GM12892 (cell line): ENCODE measurements at regions not wholly inside any gene's neighbourhood (a gene's known extent, or its start where the extent isn't known, plus 50 kb on each side); places are given as distances from the start of the nearest gene placed in this dataset.

Experiments used
- DNase-seq: peaks from one replicate; pipeline ENCODE4 v3.0.0; 2011; ENCODE audit not compliant: insufficient read length
- FAIRE-seq: peaks from 2 replicates; lab custom pipeline; 2011; peaks lifted over from hg19 to GRCh38; lab: Jason Lieb, UNC
- POLR2A ChIP-seq: IDR thresholded peaks from 2 replicates; pipeline ENCODE4 v1.6.1; 2011; ENCODE audit warnings: low read depth, low read length, control low read depth
- POLR2AphosphoS5 ChIP-seq: IDR thresholded peaks from 2 replicates; pipeline ENCODE4 v1.6.1; 2011; ENCODE audit warnings: low read depth, low read length, control low read depth
- TAF1 ChIP-seq: IDR thresholded peaks from 2 replicates; pipeline ENCODE4 v1.6.1; 2011; ENCODE audit warnings: low read depth, mild to moderate bottlenecking, control low read depth, low read length, borderline replicate concordance

DNA sequence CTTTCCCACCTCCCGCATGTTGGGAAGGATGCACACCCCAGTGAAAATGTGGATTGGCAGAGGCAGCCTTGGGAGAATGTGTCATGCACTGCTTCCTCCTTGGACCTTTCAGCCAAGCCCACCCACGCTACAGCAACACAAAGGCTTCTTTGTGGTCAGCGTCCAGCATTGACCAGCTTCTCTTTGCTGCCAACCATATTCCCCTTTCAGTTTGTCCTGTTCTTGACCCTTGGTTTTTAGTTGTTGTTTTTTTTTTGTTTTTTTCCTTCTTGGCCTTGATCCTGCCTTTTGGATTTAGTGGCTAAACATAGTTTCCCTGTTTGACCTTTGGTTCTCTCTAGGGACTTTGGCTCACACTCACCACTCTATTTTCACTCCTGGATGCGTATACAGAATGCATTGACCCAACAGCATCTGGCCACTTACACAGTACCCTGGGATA, 573.6 kb downstream of the INSC start:
- DNase-seq, result no peak
- TF ChIP-seq POLR2AphosphoS5, result no peak
- no peak for TF ChIP-seq TAF1
- TF ChIP-seq POLR2A, result no peak
- FAIRE-seq, result no peak

DNA sequence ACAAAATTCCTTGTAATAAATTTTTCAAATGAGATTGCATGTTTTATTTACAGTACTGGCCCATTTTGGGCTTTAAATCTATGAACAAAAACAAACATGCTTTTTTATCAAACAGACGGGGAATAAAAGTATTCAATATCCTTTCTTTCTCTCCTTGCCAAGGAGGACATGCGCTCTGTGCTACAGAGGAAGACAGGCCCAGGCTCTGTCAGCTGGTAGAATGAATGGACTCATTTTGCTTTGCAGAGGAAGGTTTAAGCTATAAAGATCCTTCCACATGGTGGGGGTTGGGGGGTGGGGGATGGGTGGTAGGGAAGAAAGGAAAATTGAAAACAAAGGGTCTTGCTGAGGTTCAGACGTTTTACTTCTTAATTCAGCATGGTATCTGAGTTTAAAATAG, 575.6 kb downstream of the INSC start:
- TF ChIP-seq POLR2AphosphoS5, result no peak
- DNase-seq (no peak), FAIRE-seq (no peak)

DNA sequence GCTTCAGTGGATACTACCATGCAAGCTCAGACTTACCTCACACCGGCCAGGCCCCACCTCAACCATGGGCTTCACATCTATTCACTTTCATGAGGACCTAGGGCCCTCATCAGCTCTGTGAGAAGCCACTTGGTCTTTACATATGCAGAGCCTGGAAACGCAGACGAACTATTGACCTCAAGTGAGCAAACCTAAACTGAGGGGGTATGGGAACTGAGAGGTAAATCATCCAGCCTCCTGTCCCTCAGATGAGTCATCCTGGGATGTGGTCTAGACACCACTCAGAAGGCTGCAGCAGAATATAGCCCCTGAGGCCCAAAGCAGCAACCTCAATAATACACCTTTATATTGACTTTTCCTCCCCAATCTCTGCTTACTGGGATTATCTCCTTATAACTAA, 578.0 kb downstream of the INSC start:
- FAIRE-seq (no peak), DNase-seq (no peak)
- TF ChIP-seq TAF1 (no peak), POLR2AphosphoS5 (no peak), POLR2A (no peak)

DNA sequence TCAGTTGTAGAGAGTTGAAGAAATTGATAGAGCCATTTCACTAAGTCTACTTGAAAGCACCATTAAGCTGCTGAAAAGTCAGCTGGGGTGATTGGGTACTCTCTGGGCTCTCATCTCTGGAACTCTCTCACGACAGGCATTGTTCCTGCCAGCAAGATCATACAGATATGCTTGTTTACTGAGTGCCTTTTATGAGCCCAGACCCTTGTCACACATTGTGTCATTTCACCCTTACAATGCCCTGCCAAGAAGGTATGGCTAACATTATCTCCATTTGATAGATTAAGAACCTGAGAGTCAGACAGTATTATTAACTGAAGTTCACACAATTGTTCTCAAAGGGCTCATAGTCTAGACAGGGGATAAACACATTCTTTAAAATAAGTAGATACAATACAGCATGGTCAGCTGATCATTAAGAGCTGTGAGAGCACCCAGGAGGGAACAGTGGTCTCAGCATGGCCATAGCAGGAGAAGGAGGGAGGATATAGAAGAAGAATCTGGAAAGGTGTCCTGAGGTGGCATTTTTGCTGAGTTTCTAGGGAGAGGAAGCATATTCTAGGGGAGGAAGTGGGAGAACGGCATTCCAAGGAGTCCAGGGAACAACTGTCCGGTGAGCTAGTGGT, 580.5 kb downstream of the INSC start:
- DNase-seq, result no peak
- FAIRE-seq, result no peak
- TF ChIP-seq POLR2A (no peak), TAF1 (no peak), POLR2AphosphoS5 (no peak)

DNA sequence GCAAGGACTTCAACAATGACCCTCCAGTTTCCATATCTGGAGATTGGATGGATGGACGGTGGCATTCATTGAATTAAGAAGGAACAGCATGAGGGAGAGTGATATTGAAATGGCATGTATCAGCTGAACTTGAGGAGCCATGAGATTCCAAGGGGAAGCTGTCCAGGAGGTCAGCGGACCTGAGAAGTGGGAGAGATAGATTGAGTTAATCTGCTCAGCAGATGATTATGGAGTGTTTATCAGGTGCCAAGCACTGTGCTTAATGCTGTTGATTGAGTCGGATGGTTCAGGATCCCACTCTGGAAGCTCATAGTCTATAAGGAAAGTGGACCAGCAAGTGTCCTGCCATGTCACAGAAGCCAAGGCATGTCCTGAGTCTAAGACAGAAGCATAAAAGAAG, 581.3 kb downstream of the INSC start:
- FAIRE-seq (no peak), DNase-seq (no peak)
- no peak for TF ChIP-seq TAF1
- TF ChIP-seq POLR2AphosphoS5, result no peak
- TF ChIP-seq POLR2A, result no peak

DNA sequence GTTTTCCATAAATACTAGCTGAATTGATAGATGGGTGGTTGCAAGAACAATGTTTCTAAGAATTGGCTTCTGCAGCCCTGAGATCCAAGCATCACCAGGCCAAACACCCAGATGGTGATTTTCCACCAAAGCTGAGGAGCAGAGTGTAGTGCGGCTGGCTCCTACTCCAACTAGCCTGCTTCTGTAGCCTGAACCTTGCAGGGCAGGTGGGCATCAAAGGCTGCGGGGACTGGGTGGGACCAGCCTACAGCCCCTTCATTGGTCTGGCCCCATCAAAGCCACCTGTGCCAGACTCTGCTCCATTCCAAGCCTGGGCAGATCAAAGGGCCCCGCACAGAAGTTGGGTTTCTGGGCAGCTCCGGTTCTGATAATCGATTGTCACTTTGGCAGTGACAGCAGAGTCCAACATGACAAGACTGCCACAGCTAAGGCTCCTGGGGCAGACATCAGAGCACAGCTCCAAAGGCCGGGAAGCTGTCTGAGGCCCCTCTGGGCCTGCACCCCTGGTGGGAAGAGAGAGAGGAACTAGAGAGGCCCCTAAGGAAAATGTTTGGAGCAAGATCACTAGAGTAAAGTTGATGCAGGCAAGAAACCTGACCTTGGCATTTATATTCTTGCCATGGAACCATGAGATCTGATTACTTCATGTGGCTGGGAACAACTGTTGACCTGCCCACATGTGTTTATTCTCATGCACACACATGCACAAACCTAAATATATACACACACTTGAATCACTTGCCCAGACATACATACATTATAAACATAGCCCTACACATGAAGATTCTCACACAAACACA, 582.9 kb downstream of the INSC start:
- TF ChIP-seq TAF1 (no peak), POLR2AphosphoS5 (no peak), POLR2A (no peak)
- FAIRE-seq, result no peak
- no peak for DNase-seq

DNA sequence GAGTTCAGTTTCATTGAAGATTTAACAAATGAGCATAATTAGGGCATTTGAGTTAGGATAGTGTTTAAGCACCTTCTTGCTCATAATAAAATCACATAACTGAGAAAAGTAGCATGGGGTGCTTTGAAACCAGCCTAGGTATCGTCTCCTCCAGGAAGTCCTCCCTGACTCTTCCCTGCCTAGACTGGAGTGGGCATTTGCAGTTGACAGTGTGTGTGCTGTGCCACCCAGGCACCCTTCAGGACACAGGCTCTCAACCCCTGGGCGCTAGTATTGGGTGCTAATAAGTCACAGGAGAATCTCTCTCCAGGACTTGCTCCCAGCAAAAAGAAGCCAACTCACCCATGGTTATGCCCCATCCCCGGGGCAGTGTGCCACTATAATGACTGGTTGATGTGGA, 584.1 kb downstream of the INSC start:
- FAIRE-seq (no peak), DNase-seq (no peak)
- TF ChIP-seq POLR2AphosphoS5, result no peak
- no peak for TF ChIP-seq POLR2A
- no peak for TF ChIP-seq TAF1

DNA sequence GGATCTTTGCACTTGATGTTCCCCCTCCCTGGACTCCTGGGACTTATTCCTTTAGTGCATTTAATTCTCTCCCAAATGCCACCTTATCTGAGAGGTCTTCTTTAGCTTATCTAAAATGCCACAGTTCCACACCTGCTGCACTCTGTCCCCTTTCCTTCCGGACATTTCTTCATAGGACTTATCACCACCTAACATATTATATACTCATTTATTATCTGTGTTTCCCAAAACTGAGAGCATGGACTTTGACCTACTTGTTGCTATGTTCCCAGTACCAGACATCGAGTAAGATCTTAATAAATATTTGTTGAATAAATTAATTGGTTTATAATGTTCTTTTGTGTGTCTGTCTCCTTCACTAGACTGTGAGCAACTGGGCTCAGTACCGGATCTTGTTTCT, 585.3 kb downstream of the INSC start:
- no peak for DNase-seq
- no peak for FAIRE-seq
- no peak for TF ChIP-seq POLR2AphosphoS5
- no peak for TF ChIP-seq TAF1
- no peak for TF ChIP-seq POLR2A

DNA sequence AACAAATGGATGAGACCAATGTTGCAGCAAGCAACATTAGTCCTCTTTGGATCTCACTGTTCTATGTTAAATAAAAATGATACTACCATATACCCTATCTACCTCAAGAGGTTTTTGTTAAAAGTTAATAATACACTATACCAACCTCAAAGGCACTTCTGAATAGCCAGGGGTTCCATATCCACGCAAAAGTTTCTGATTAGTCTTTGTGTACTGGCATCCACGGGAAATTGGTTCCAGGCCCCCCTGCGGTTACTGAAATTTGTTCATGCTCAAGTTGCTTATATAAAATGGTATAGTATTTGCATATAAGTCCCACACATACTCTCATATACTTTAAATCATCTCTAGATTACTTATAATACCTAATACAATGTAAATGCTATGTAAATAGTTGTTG, 585.7 kb downstream of the INSC start:
- FAIRE-seq, result no peak
- DNase-seq, result no peak
- TF ChIP-seq POLR2A (no peak), POLR2AphosphoS5 (no peak), TAF1 (no peak)

DNA sequence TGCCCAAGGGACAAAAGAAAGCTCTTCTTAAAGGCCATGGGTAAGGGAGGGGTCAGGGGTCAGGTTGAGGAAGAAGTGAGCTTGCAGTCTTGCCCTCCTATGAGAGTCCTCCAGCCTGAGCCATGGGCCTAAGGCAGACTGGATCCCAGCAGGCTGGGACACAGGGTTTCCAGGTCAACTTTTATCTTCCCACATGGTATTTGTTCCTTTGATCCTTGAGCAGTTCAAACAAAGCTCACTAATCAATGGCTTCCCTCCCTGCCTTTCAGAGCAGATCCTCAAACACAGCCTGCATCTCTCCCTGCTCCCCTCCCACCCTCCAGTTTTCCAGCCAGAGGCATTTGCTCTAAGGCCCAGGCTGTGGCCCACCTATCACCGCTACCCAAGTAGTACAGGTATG, 589.3 kb downstream of the INSC start:
- no peak for TF ChIP-seq POLR2AphosphoS5
- no peak for TF ChIP-seq POLR2A
- no peak for TF ChIP-seq TAF1
- FAIRE-seq (no peak), DNase-seq (no peak)

DNA sequence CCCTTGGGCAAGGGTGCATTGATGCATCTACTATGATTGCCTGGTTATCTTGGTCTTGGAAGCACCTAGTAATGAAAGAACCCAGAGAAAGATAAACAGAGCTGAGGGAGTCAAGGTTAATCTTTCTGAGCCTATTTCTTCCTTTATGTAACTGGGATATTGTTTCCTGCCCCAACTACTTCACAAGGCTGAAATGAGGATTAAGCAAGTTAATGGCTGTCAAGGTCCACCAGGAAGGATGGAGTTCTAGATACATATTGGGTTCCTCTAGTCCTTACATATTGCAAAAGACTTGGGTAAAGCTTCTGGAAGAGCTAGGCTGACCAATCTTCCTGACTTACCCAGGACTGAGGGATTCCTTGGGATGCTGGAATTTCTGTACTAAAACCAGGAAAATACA, 589.8 kb downstream of the INSC start:
- DNase-seq (no peak), FAIRE-seq (no peak)
- TF ChIP-seq TAF1 (no peak), POLR2A (no peak), POLR2AphosphoS5 (no peak)

DNA sequence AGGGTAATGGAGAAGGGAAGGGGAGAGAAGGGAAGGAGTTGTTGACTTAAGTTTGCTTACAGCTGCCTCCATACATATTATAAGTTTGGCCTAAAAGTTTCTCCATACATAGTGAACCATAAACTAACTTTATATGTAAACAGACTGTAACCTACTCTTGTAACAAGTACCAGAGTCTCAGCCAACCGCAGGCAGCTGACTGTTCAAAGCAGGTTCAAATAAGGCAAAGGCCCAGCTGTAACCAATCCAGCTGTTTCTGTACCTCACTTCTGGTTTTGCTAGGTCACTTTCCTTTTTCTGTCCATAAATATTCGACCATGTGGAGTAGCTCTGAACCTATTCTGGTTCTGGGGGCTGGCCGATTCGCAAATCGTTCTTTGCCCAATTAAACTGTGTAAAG, 591.2 kb downstream of the INSC start:
- FAIRE-seq (no peak), DNase-seq (no peak)
- no peak for TF ChIP-seq POLR2A
- no peak for TF ChIP-seq POLR2AphosphoS5
- no peak for TF ChIP-seq TAF1

DNA sequence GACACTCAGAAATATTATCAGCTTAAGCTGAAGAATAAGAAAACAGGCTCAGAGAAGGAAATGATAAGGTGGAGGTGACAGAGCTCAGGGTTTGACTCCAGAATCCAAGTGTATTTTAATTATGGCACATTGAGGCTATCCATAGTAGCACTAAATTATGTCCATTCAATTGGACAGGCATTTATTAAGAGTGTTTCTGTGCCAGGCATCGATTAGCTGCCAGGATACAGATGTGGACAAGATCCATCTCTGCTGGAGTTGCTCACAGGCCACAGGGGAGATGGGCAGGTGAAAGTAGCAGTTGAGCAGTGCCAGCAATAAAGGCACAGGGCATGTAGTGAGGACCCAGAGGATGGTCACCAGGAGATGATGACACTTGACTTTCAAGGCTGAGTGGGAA, 592.5 kb downstream of the INSC start:
- TF ChIP-seq POLR2A, result no peak
- no peak for TF ChIP-seq TAF1
- no peak for TF ChIP-seq POLR2AphosphoS5
- FAIRE-seq (no peak), DNase-seq (no peak)
